ENCODE measurements at regions not wholly inside any gene's neighbourhood (a gene's known extent, or its start where the extent isn't known, plus 50 kb on each side); places are given as distances from the start of the nearest gene placed in this dataset.

DNA sequence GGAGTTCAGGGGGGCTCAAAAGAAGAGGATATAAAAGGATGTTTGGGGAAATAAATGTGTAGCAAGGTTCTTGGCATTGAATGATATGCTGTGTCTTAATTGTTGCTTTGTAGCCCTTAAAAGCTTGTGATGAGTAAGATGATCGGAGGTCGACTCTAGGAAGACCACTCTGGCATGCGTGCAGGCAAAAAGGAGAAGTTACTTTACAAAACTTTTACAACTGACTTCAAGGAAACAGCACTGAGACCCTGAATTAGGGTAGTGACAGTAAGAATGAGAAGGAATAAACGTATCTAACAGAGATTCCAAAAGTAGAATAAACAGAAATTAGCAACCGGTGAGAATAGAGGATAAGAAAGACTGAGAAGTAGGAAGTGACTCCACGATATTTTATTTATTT, 228.7 kb upstream of the TANK start:
- DNase-seq (ENCODE audit: low spot score) (no peak), ATAC-seq (no peak)
- no peak overlapping the region; the same call in 1 of the 2 replicates for H2AFZ ChIP-seq
- H3K4me1 Mint-ChIP-seq, result peaks cover 19% of the 10 kb centered on the region
- no peak overlapping the region for H3K4me2 ChIP-seq
- H3K36me3 ChIP-seq (ENCODE audit: insufficient read depth), result no peaks in the 10 kb centered on the region
- H3K27ac ChIP-seq (ENCODE audit: low read depth), result no peak overlapping the region
- no peaks in the 10 kb centered on the region for H3F3A ChIP-seq (replicated peaks; ENCODE audit: low read depth)
- peaks cover 9% of the 10 kb centered on the region for H3K36me3 Mint-ChIP-seq (ENCODE audit: low read depth)
- H3K4me1 ChIP-seq (ENCODE audit: insufficient read depth), result peaks cover 18% of the 10 kb centered on the region
- H3K27ac Mint-ChIP-seq, result no peak overlapping the region
- H3K79me2 ChIP-seq (replicated peaks; ENCODE audit: insufficient read depth), result no peaks in the 10 kb centered on the region
- H3K9me2 ChIP-seq (ENCODE audit: insufficient read depth), result peaks cover 17% of the 10 kb centered on the region
- no peak overlapping the region for H3K4me3 ChIP-seq
- TF ChIP-seq EZH2 (IDR thresholded peaks at IDR 0.05; ENCODE audit: low read depth, unreplicated experiment), result no peak
- no peaks in the 10 kb centered on the region; the same call in 2 of the 3 replicates for H3K9me3 Mint-ChIP-seq
- H3K27me3 ChIP-seq (ENCODE audit: insufficient read depth), result no peaks in the 10 kb centered on the region
- no peak overlapping the region for H3K4me3 Mint-ChIP-seq
- no peaks in the 10 kb centered on the region for H3K27me3 Mint-ChIP-seq (ENCODE audit: insufficient read depth, low read depth, poor library complexity)
- no peaks in the 10 kb centered on the region for H4K20me1 ChIP-seq (replicated peaks; ENCODE audit: insufficient read depth)

DNA sequence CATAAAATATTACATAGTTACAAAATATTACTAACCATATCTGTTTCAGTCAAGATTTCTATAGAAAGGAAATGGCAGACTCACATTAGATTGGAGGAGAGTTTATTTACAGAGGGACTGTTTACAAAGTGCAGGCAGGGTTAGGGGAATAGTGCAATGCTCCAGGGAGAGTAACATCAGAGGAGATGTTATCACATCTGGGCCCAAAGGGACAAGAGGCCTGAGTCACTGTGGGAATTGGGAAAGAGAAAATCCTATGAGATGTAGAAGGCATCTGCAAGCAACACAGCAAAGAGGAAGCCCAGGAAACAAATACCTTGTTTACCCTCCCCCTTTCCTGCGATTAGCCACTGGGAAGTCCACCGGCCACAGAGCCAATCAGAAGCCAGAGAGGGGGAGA, 227.3 kb upstream of the TANK start:
- H3K36me3 Mint-ChIP-seq (ENCODE audit: low read depth), result peaks cover 7% of the 10 kb centered on the region; the same call in 2 of the 3 replicates
- ATAC-seq, result no peak
- TF ChIP-seq EZH2 (IDR thresholded peaks at IDR 0.05; ENCODE audit: low read depth, unreplicated experiment) (no peak), JUNB (IDR thresholded peaks at IDR 0.05; ENCODE audit: unreplicated experiment) (no peak), CREB1 (CRISPR knock-in tag; IDR thresholded peaks at IDR 0.05; ENCODE audit: low read depth) (no peak), EZH2phosphoT487 (IDR thresholded peaks at IDR 0.05; ENCODE audit: unreplicated experiment) (no peak), STAT1 (IDR thresholded peaks at IDR 0.05; ENCODE audit: unreplicated experiment) (no peak), NANOG (IDR thresholded peaks at IDR 0.05; ENCODE audit: borderline replicate concordance) (no peak), ZNF331 (CRISPR knock-in tag; IDR thresholded peaks at IDR 0.05; ENCODE audit: low read depth) (no peak)
- TF ChIP-seq, protein P1, sequence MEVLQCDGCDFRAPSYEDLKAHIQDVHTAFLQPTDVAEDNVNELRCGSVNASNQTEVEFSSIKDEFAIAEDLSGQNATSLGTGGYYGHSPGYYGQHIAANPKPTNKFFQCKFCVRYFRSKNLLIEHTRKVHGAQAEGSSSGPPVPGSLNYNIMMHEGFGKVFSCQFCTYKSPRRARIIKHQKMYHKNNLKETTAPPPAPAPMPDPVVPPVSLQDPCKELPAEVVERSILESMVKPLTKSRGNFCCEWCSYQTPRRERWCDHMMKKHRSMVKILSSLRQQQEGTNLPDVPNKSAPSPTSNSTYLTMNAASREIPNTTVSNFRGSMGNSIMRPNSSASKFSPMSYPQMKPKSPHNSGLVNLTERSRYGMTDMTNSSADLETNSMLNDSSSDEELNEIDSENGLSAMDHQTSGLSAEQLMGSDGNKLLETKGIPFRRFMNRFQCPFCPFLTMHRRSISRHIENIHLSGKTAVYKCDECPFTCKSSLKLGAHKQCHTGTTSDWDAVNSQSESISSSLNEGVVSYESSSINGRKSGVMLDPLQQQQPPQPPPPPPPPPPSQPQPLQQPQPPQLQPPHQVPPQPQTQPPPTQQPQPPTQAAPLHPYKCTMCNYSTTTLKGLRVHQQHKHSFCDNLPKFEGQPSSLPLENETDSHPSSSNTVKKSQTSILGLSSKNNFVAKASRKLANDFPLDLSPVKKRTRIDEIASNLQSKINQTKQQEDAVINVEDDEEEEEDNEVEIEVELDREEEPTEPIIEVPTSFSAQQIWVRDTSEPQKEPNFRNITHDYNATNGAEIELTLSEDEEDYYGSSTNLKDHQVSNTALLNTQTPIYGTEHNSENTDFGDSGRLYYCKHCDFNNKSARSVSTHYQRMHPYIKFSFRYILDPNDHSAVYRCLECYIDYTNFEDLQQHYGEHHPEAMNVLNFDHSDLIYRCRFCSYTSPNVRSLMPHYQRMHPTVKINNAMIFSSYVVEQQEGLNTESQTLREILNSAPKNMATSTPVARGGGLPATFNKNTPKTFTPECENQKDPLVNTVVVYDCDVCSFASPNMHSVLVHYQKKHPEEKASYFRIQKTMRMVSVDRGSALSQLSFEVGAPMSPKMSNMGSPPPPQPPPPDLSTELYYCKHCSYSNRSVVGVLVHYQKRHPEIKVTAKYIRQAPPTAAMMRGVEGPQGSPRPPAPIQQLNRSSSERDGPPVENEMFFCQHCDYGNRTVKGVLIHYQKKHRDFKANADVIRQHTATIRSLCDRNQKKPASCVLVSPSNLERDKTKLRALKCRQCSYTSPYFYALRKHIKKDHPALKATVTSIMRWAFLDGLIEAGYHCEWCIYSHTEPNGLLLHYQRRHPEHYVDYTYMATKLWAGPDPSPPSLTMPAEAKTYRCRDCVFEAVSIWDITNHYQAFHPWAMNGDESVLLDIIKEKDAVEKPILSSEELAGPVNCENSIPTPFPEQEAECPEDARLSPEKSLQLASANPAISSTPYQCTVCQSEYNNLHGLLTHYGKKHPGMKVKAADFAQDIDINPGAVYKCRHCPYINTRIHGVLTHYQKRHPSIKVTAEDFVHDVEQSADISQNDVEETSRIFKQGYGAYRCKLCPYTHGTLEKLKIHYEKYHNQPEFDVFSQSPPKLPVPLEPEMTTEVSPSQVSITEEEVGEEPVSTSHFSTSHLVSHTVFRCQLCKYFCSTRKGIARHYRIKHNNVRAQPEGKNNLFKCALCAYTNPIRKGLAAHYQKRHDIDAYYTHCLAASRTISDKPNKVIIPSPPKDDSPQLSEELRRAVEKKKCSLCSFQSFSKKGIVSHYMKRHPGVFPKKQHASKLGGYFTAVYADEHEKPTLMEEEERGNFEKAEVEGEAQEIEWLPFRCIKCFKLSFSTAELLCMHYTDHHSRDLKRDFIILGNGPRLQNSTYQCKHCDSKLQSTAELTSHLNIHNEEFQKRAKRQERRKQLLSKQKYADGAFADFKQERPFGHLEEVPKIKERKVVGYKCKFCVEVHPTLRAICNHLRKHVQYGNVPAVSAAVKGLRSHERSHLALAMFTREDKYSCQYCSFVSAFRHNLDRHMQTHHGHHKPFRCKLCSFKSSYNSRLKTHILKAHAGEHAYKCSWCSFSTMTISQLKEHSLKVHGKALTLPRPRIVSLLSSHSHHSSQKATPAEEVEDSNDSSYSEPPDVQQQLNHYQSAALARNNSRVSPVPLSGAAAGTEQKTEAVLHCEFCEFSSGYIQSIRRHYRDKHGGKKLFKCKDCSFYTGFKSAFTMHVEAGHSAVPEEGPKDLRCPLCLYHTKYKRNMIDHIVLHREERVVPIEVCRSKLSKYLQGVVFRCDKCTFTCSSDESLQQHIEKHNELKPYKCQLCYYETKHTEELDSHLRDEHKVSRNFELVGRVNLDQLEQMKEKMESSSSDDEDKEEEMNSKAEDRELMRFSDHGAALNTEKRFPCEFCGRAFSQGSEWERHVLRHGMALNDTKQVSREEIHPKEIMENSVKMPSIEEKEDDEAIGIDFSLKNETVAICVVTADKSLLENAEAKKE (CRISPR knock-in tag; IDR thresholded peaks at IDR 0.05), result no peak
- TF ChIP-seq, protein P2, sequence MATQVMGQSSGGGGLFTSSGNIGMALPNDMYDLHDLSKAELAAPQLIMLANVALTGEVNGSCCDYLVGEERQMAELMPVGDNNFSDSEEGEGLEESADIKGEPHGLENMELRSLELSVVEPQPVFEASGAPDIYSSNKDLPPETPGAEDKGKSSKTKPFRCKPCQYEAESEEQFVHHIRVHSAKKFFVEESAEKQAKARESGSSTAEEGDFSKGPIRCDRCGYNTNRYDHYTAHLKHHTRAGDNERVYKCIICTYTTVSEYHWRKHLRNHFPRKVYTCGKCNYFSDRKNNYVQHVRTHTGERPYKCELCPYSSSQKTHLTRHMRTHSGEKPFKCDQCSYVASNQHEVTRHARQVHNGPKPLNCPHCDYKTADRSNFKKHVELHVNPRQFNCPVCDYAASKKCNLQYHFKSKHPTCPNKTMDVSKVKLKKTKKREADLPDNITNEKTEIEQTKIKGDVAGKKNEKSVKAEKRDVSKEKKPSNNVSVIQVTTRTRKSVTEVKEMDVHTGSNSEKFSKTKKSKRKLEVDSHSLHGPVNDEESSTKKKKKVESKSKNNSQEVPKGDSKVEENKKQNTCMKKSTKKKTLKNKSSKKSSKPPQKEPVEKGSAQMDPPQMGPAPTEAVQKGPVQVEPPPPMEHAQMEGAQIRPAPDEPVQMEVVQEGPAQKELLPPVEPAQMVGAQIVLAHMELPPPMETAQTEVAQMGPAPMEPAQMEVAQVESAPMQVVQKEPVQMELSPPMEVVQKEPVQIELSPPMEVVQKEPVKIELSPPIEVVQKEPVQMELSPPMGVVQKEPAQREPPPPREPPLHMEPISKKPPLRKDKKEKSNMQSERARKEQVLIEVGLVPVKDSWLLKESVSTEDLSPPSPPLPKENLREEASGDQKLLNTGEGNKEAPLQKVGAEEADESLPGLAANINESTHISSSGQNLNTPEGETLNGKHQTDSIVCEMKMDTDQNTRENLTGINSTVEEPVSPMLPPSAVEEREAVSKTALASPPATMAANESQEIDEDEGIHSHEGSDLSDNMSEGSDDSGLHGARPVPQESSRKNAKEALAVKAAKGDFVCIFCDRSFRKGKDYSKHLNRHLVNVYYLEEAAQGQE (IDR thresholded peaks at IDR 0.05; ENCODE audit: unreplicated experiment), result no peak
- TF ChIP-seq, protein P3, sequence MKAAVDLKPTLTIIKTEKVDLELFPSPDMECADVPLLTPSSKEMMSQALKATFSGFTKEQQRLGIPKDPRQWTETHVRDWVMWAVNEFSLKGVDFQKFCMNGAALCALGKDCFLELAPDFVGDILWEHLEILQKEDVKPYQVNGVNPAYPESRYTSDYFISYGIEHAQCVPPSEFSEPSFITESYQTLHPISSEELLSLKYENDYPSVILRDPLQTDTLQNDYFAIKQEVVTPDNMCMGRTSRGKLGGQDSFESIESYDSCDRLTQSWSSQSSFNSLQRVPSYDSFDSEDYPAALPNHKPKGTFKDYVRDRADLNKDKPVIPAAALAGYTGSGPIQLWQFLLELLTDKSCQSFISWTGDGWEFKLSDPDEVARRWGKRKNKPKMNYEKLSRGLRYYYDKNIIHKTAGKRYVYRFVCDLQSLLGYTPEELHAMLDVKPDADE (IDR thresholded peaks at IDR 0.05), result no peak

More for the DNA sequence above, 227.3 kb upstream of the TANK start:
- Mint-ChIP-seq H3K4me3 (no peak overlapping the region), H3K27me3 (ENCODE audit: insufficient read depth, low read depth, poor library complexity) (no peaks in the 10 kb centered on the region), H3K9me3 (no peaks in the 10 kb centered on the region; the same call in 2 of the 3 replicates), H3K27ac (no peak overlapping the region), H3K4me1 (peaks cover 15% of the 10 kb centered on the region)
- Histone ChIP-seq H3K27ac (ENCODE audit: low read depth) (no peak overlapping the region), H3K4me2 (no peak overlapping the region), H3K4me3 (no peak overlapping the region), H3K27me3 (ENCODE audit: insufficient read depth) (no peaks in the 10 kb centered on the region), H3K9me2 (ENCODE audit: insufficient read depth) (peaks cover 22% of the 10 kb centered on the region; the same call in 1 of the 2 replicates), H4K20me1 (replicated peaks; ENCODE audit: insufficient read depth) (no peaks in the 10 kb centered on the region), H3K36me3 (ENCODE audit: insufficient read depth) (no peaks in the 10 kb centered on the region), H3F3A (replicated peaks; ENCODE audit: low read depth) (no peaks in the 10 kb centered on the region), H3K79me2 (replicated peaks; ENCODE audit: insufficient read depth) (no peaks in the 10 kb centered on the region), H3K4me1 (ENCODE audit: insufficient read depth) (peaks cover 13% of the 10 kb centered on the region; the same call in 1 of the 2 replicates), H2AFZ (peak overlapping the region; percentile 72)
- no peak for DNase-seq (ENCODE audit: low spot score)
